Stomach (tissue), 4 donors: ENCODE measurements at regions not wholly inside any gene's neighbourhood (a gene's known extent, or its start where the extent isn't known, plus 50 kb on each side); places are given as distances from the start of the nearest gene placed in this dataset.

Experiments used
- EP300 ChIP-seq: sonication (generic); formaldehyde crosslinking; IDR thresholded peaks from one replicate; pipeline ENCODE4 v1.6.1; 2017; ENCODE audit warnings: antibody characterized with exemption
- POLR2A ChIP-seq, 4 donors: fragments of 450-650 bp; IDR thresholded peaks; one replicate each; pipeline ENCODE4 v1.6.1; 2016; ENCODE audit warnings: antibody characterized with exemption in 4 of 4, control low read depth in 2 of 4, mild to moderate bottlenecking in 1 of 4, moderate library complexity in 1 of 4
- POLR2AphosphoS5 ChIP-seq, 3 donors: sonication (generic); formaldehyde crosslinking; IDR thresholded peaks; one replicate each; pipeline ENCODE4 v1.6.1; 2016; ENCODE audit warnings: antibody characterized with exemption in 3 of 3
- TF ChIP-seq, protein P1 (sequence below), 7 experiments: fragments of 450-650 bp in 4 of 7; fragments of 200-600 bp in 3 of 7; sonication (generic) in 3 of 7; IDR thresholded peaks; one replicate each; pipeline ENCODE4 v1.5.1; 2016 to 2019; ENCODE audit warnings: antibody characterized with exemption in 7 of 7, control low read depth in 2 of 7, mild to moderate bottlenecking in 1 of 7

- TF ChIP-seq, protein P1, sequence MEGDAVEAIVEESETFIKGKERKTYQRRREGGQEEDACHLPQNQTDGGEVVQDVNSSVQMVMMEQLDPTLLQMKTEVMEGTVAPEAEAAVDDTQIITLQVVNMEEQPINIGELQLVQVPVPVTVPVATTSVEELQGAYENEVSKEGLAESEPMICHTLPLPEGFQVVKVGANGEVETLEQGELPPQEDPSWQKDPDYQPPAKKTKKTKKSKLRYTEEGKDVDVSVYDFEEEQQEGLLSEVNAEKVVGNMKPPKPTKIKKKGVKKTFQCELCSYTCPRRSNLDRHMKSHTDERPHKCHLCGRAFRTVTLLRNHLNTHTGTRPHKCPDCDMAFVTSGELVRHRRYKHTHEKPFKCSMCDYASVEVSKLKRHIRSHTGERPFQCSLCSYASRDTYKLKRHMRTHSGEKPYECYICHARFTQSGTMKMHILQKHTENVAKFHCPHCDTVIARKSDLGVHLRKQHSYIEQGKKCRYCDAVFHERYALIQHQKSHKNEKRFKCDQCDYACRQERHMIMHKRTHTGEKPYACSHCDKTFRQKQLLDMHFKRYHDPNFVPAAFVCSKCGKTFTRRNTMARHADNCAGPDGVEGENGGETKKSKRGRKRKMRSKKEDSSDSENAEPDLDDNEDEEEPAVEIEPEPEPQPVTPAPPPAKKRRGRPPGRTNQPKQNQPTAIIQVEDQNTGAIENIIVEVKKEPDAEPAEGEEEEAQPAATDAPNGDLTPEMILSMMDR (IDR thresholded peaks at IDR 0.05), result no peak
- TF ChIP-seq POLR2A (IDR thresholded peaks at IDR 0.05) (no peak), EP300 (no peak), POLR2AphosphoS5 (IDR thresholded peaks at IDR 0.05) (no peak)
Measured at GRCh38 chr1:157237981-157238380, 99.8 kb upstream of the ETV3 start.
